ENCODE measurements at regions not wholly inside any gene's neighbourhood (a gene's known extent, or its start where the extent isn't known, plus 50 kb on each side); places are given as distances from the start of the nearest gene placed in this dataset.

- H3K36me3 Mint-ChIP-seq (ENCODE audit: low read depth), result no peaks in the 10 kb centered on the region
- H3K27ac Mint-ChIP-seq, result no peak overlapping the region
- H3K4me1 Mint-ChIP-seq (ENCODE audit: low read depth), result no peaks in the 10 kb centered on the region
- peaks cover 16% of the 10 kb centered on the region for H3K9me3 Mint-ChIP-seq
- intact Hi-C loops (cut with micrococcal nuclease), result no loop called here
- H3K27me3 Mint-ChIP-seq, result no peaks in the 10 kb centered on the region
- no peak overlapping the region for H3K4me3 Mint-ChIP-seq
Measured at GRCh38 chr15:47158573-47158972, 558.7 kb upstream of the SEMA6D start.

GRCh38 chr15:47177177-47177576 lies 540.1 kb upstream of the SEMA6D start:
- Mint-ChIP-seq H3K9me3 (peaks cover 6% of the 10 kb centered on the region), H3K27ac (no peak overlapping the region), H3K4me3 (no peak overlapping the region), H3K4me1 (ENCODE audit: low read depth) (no peaks in the 10 kb centered on the region), H3K27me3 (peaks cover 3% of the 10 kb centered on the region), H3K36me3 (ENCODE audit: low read depth) (no peaks in the 10 kb centered on the region)
- intact Hi-C loops (cut with micrococcal nuclease), result no loop called here

DNA sequence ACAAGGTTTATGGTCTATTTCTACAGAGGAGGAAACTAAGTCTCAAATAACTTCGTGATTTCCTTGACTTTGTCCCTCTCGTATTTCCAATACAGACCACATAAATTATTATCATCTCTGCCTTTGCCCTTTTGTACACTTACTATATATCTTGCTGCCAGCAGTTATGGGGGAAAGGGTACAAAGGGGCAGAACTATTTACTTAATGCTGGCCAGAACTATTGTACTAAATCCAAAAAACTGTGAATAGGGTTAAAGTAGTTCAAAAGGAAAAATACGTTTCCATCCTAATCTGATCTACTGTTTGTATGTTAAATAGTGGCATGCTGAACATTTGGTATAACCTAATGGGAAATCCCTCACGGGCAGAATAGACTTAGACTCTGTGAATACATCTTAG lies 537.3 kb upstream of the SEMA6D start:
- H3K27me3 Mint-ChIP-seq, result peaks cover 30% of the 10 kb centered on the region
- H3K9me3 Mint-ChIP-seq, result no peaks in the 10 kb centered on the region
- intact Hi-C loops (cut with micrococcal nuclease), result no loop called here
- H3K4me1 Mint-ChIP-seq (ENCODE audit: low read depth), result no peaks in the 10 kb centered on the region
- H3K4me3 Mint-ChIP-seq, result no peak overlapping the region
- H3K36me3 Mint-ChIP-seq (ENCODE audit: low read depth), result no peaks in the 10 kb centered on the region
- no peak overlapping the region for H3K27ac Mint-ChIP-seq

GRCh38 chr15:47182818-47183217 lies 534.5 kb upstream of the SEMA6D start:
- intact Hi-C loops (cut with micrococcal nuclease), result no loop called here

GRCh38 chr15:47184003-47184907 lies 533.0 kb upstream of the SEMA6D start:
- intact Hi-C loops (cut with micrococcal nuclease), result no loop called here
- Mint-ChIP-seq H3K27ac (no peak overlapping the region), H3K27me3 (peaks cover 45% of the 10 kb centered on the region), H3K36me3 (ENCODE audit: low read depth) (no peaks in the 10 kb centered on the region), H3K4me3 (no peak overlapping the region), H3K4me1 (ENCODE audit: low read depth) (no peaks in the 10 kb centered on the region), H3K9me3 (no peaks in the 10 kb centered on the region)

More at GRCh38 chr15:47182818-47183217, 534.5 kb upstream of the SEMA6D start:
- H3K36me3 Mint-ChIP-seq (ENCODE audit: low read depth), result no peaks in the 10 kb centered on the region
- peaks cover 45% of the 10 kb centered on the region for H3K27me3 Mint-ChIP-seq
- H3K4me3 Mint-ChIP-seq, result no peak overlapping the region
- no peak overlapping the region for H3K27ac Mint-ChIP-seq
- H3K4me1 Mint-ChIP-seq (ENCODE audit: low read depth), result no peaks in the 10 kb centered on the region
- H3K9me3 Mint-ChIP-seq, result no peaks in the 10 kb centered on the region

DNA sequence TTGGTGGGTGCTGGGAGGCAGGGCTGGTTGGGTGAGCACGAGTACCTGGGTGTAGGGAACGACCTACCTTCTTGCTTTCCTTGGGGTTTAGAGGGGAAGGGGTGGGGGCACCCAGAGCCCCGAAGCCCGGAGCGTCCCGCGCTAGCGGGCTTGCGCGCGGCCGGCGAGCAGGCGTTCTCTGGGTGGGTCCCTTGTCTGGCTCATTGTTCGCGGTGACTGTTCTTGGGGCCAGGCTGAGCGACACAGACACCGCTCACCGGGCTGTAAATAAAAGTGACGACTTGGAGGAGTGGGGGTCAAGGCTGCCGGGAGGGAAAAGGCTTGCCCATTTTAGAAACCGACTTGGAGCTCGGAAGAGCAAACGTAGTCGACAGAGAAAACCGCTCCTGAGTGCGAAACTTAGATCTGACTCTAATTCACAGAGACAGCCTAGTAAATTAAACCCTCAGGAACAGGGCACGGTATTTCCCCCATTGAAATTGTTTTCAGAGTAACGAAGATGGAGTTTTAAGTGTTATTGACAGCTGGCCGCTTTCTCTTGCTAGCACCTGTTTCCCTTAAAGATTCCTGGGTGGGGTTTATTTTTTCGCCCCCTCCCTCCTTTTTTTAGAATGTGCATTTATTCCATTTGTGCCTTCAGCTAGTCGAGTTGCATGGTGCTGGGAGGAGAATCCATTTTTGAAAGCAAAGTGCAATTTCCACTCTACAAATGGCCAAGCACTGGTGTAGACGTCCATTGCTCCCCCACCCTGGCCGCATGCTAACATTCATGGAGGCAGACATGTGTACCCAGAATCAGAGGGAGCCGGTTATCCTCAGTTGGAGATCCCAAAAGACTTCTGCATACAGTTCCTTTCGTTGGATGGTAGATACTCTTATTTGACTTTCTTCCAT lies 532.1 kb upstream of the SEMA6D start:
- intact Hi-C loops (cut with micrococcal nuclease), result no loop called here
- Mint-ChIP-seq H3K9me3 (no peaks in the 10 kb centered on the region), H3K4me3 (no peak overlapping the region), H3K36me3 (ENCODE audit: low read depth) (no peaks in the 10 kb centered on the region), H3K4me1 (ENCODE audit: low read depth) (no peaks in the 10 kb centered on the region), H3K27ac (no peak overlapping the region), H3K27me3 (peaks cover 46% of the 10 kb centered on the region)

DNA sequence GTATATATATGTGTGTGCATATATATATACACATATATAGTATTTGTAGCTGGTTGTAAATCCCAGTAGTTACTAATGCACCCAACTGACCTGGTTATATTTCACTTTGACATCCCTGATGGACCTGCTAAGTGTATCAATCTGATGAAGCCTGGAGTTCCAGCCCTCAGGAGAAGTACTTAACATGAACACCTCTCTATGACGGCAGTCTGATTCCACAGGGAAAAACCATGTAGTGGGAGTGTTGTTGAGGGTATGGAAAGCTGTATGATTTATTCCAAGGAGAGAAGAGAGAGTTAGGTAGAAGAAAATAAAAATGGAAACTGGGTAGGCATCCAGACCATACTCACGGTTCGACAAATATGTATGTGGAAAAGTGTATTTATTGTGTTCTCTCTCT lies 531.2 kb upstream of the SEMA6D start:
- intact Hi-C loops (cut with micrococcal nuclease), result no loop called here
- Mint-ChIP-seq H3K36me3 (ENCODE audit: low read depth) (no peaks in the 10 kb centered on the region), H3K27ac (no peak overlapping the region), H3K27me3 (peaks cover 46% of the 10 kb centered on the region), H3K9me3 (no peaks in the 10 kb centered on the region), H3K4me1 (ENCODE audit: low read depth) (no peaks in the 10 kb centered on the region), H3K4me3 (no peak overlapping the region)

DNA sequence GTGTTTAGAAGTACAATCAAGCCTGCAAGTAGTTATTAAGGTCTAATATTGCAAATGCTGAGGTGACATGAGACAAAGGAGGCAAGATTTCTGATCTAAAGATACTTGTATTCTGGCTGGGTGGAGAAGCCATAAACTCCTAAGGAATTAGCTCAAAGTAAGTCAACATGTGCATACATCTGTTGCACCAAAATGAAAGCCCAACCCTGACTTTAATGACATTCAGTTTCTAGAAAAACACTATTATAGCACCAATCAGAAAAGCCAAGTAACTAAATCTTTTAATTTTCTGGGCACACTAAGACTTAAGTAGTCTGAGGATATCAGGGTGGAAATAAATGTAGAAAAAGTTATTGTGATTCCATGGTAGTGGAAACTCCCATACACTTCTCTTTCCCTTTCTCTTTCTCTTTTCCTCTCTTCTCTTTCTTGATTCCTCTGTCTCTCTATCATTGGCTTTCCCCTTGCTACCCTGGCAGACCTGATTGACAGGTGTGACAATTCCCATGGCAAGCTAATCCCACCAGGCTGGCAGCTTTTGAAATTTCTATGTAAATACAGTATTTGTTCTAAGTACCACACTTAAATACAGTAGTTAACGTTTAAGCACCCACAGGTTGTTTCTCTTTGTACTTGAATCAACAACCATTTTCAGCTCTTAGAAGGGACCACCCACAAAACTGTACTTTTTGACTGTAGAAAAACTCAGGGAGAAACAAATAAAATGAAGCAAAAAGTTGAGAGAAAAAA lies 528.4 kb upstream of the SEMA6D start:
- Mint-ChIP-seq H3K27ac (no peak overlapping the region), H3K36me3 (ENCODE audit: low read depth) (no peaks in the 10 kb centered on the region), H3K4me3 (no peak overlapping the region), H3K4me1 (ENCODE audit: low read depth) (no peaks in the 10 kb centered on the region), H3K27me3 (peaks cover 27% of the 10 kb centered on the region), H3K9me3 (no peaks in the 10 kb centered on the region)
- intact Hi-C loops (cut with micrococcal nuclease), result no loop called here

GRCh38 chr15:47194718-47195117 lies 522.6 kb upstream of the SEMA6D start:
- Mint-ChIP-seq H3K27me3 (peaks cover 2% of the 10 kb centered on the region), H3K4me3 (no peak overlapping the region), H3K4me1 (ENCODE audit: low read depth) (no peaks in the 10 kb centered on the region), H3K36me3 (ENCODE audit: low read depth) (no peaks in the 10 kb centered on the region), H3K27ac (no peak overlapping the region), H3K9me3 (no peaks in the 10 kb centered on the region)
- intact Hi-C loops (cut with micrococcal nuclease), result loop anchor here (5.0 kb wide), 1 partner anchor 1158 kb away; no protein-coding TSS in a partner anchor

GRCh38 chr15:47196048-47196447 lies 521.3 kb upstream of the SEMA6D start:
- no peak overlapping the region for H3K27ac Mint-ChIP-seq
- H3K4me1 Mint-ChIP-seq (ENCODE audit: low read depth), result no peaks in the 10 kb centered on the region
- H3K36me3 Mint-ChIP-seq (ENCODE audit: low read depth), result no peaks in the 10 kb centered on the region
- no peaks in the 10 kb centered on the region for H3K9me3 Mint-ChIP-seq
- intact Hi-C loops (cut with micrococcal nuclease), result loop anchor here (1.0 to 5.0 kb wide), 3 partner anchors 792 to 1156 kb away; no protein-coding TSS in a partner anchor
- peaks cover 2% of the 10 kb centered on the region for H3K27me3 Mint-ChIP-seq
- H3K4me3 Mint-ChIP-seq, result no peak overlapping the region

- H3K27ac Mint-ChIP-seq, result no peak overlapping the region
- no peak overlapping the region for H3K4me3 Mint-ChIP-seq
- H3K9me3 Mint-ChIP-seq, result no peaks in the 10 kb centered on the region
- intact Hi-C loops (cut with micrococcal nuclease), result no loop called here
- H3K27me3 Mint-ChIP-seq, result no peaks in the 10 kb centered on the region
- H3K36me3 Mint-ChIP-seq (ENCODE audit: low read depth), result no peaks in the 10 kb centered on the region
- H3K4me1 Mint-ChIP-seq (ENCODE audit: low read depth), result no peaks in the 10 kb centered on the region
Measured at GRCh38 chr15:47203993-47204392, 513.3 kb upstream of the SEMA6D start.

DNA sequence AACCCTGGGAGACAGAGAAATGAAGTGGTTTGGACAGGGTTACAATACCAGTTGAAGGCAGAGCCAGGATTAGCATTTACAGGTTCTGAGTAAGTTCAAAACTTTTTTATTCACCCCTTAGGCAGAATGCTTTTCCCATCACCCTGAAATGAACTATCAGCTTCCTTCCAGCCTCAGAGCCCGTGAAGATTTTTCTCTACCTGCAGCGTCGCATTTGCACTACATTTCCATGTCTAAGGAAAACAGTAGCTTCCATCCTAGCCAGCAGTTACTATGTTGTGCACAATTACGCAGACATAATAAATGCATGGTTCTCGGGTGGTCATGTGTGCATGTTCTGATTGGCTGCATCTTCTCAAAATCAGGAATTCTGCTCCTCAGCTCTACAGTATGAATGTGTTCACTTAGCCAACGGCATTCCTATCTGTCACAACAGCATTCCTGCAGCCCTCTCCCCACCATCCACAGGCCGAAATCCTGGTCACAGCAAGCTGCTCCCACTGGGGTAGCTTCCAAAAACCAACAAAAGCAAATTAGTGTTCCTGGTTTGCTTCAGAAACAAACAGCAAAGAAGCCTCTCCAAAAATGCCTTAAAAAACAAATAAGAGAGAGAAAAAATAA lies 510.8 kb upstream of the SEMA6D start:
- H3K4me1 Mint-ChIP-seq (ENCODE audit: low read depth), result no peaks in the 10 kb centered on the region
- H3K4me3 Mint-ChIP-seq, result no peak overlapping the region
- H3K36me3 Mint-ChIP-seq (ENCODE audit: low read depth), result no peaks in the 10 kb centered on the region
- no peaks in the 10 kb centered on the region for H3K9me3 Mint-ChIP-seq
- H3K27me3 Mint-ChIP-seq, result no peaks in the 10 kb centered on the region
- intact Hi-C loops (cut with micrococcal nuclease), result no loop called here
- no peak overlapping the region for H3K27ac Mint-ChIP-seq

DNA sequence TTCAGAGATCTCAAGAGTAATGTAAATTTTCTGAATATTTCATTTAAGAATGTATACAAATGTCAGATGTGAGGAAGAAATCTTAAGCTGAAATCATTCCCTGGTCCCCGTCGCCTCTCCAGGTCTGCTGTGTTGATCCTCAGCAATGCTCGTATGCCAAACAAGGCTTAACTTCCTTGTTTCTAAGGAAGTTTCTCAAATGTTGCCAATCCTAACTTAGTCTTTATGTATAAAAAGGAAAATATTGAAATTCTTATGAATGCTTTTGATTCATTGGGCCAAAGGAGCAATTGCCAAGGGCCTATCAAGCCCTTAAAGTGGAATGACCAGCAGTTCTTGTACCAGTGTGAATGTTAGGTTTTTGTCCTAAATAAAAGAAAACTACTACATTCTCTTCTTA lies 507.7 kb upstream of the SEMA6D start:
- Mint-ChIP-seq H3K36me3 (ENCODE audit: low read depth) (no peaks in the 10 kb centered on the region), H3K27me3 (no peaks in the 10 kb centered on the region), H3K27ac (no peak overlapping the region), H3K4me1 (ENCODE audit: low read depth) (no peaks in the 10 kb centered on the region), H3K9me3 (no peaks in the 10 kb centered on the region), H3K4me3 (no peak overlapping the region)
- intact Hi-C loops (cut with micrococcal nuclease), result no loop called here
